Loucy (cell line): ENCODE measurements at regions not wholly inside any gene's neighbourhood (a gene's known extent, or its start where the extent isn't known, plus 50 kb on each side); places are given as distances from the start of the nearest gene placed in this dataset.

Experiments
- EZH2phosphoT487 ChIP-seq: fragments of 200-600 bp; IDR thresholded peaks from 2 replicates; pipeline ENCODE4 v1.6.1; 2018; ENCODE audit warnings: antibody characterized with exemption, mild to moderate bottlenecking, moderate library complexity, borderline replicate concordance
- TF ChIP-seq, protein P1 (sequence below): fragments of 200-600 bp; sonication (generic); conservative IDR thresholded peaks from 2 replicates; pipeline ENCODE4 v1.5.1; 2014; ENCODE audit warnings: mild to moderate bottlenecking, antibody characterized with exemption, low read length

DNA sequence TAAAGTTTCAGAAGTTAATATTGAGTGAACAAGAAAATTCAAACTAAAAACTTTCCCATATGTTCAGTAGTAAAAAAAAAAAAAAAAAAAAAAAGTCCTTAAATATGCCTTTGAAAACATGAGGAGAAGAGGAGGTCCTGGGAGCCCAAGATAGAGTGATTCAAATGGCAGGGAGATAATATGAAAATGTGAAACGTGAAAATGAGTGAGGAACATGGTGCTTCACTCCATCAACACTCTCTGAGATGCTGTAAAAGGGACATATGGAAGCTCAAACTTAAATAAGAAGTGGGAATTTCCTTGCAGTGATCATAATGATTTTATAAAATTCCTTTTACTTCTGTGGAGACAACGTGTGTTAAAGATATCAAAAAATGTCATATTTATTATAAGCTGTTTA is 423.9 kb downstream of the PABPC4L start:
- TF ChIP-seq, protein P1, sequence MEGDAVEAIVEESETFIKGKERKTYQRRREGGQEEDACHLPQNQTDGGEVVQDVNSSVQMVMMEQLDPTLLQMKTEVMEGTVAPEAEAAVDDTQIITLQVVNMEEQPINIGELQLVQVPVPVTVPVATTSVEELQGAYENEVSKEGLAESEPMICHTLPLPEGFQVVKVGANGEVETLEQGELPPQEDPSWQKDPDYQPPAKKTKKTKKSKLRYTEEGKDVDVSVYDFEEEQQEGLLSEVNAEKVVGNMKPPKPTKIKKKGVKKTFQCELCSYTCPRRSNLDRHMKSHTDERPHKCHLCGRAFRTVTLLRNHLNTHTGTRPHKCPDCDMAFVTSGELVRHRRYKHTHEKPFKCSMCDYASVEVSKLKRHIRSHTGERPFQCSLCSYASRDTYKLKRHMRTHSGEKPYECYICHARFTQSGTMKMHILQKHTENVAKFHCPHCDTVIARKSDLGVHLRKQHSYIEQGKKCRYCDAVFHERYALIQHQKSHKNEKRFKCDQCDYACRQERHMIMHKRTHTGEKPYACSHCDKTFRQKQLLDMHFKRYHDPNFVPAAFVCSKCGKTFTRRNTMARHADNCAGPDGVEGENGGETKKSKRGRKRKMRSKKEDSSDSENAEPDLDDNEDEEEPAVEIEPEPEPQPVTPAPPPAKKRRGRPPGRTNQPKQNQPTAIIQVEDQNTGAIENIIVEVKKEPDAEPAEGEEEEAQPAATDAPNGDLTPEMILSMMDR: no peak
- TF ChIP-seq EZH2phosphoT487: no peak
